NCI-H2227 (cell line): ENCODE measurements at regions not wholly inside any gene's neighbourhood (a gene's known extent, or its start where the extent isn't known, plus 50 kb on each side); places are given as distances from the start of the nearest gene placed in this dataset.

Source experiments
- DNase-seq: peaks from one replicate; lab custom pipeline; 2025; ENCODE audit not compliant: unreplicated experiment; lab: John Stamatoyannopoulos, UW

- DNase-seq, result no peak
These were observed 407.7 kb downstream of the EPM2A start for GRCh38 chr6:145327586-145327985.

- DNase-seq, result no peak
These were observed 406.1 kb downstream of the EPM2A start for GRCh38 chr6:145329257-145329656.

GRCh38 chr6:145331066-145331465, 404.3 kb downstream of the EPM2A start:
- DNase-seq, result no peak

- DNase-seq, result no peak
These were observed 403.3 kb downstream of the EPM2A start for GRCh38 chr6:145332011-145332410.

- no peak for DNase-seq
These were observed 399.2 kb downstream of the EPM2A start for GRCh38 chr6:145336119-145336518.

- no peak for DNase-seq
These were observed 396.2 kb downstream of the EPM2A start for GRCh38 chr6:145339089-145339488.

GRCh38 chr6:145340256-145340655, 395.1 kb downstream of the EPM2A start:
- no peak for DNase-seq

- DNase-seq, result no peak
These were observed 390.2 kb downstream of the EPM2A start for GRCh38 chr6:145345094-145345493.

GRCh38 chr6:145347216-145347615, 388.1 kb downstream of the EPM2A start:
- DNase-seq, result no peak

GRCh38 chr6:145349950-145350510, 385.3 kb downstream of the EPM2A start:
- DNase-seq, result no peak

- DNase-seq, result no peak
These were observed 384.4 kb downstream of the EPM2A start for GRCh38 chr6:145350928-145351327.

GRCh38 chr6:145352382-145353080, 382.8 kb downstream of the EPM2A start:
- no peak for DNase-seq

- no peak for DNase-seq
These were observed 374.5 kb downstream of the EPM2A start for GRCh38 chr6:145360865-145361264.

- no peak for DNase-seq
These were observed 368.2 kb downstream of the EPM2A start for GRCh38 chr6:145367149-145367548.

- no peak for DNase-seq
These were observed 367.2 kb downstream of the EPM2A start for GRCh38 chr6:145368075-145368474.

GRCh38 chr6:145370559-145370958, 364.8 kb downstream of the EPM2A start:
- no peak for DNase-seq

GRCh38 chr6:145372671-145373151, 362.6 kb downstream of the EPM2A start:
- DNase-seq, result no peak

GRCh38 chr6:145373826-145374225, 361.5 kb downstream of the EPM2A start:
- peak; percentile 32 for DNase-seq

GRCh38 chr6:145374570-145374969, 360.8 kb downstream of the EPM2A start:
- no peak for DNase-seq

- no peak for DNase-seq
These were observed 359.8 kb downstream of the EPM2A start for GRCh38 chr6:145375502-145375901.

- DNase-seq, result no peak
These were observed 355.1 kb downstream of the EPM2A start for GRCh38 chr6:145380186-145380585.

GRCh38 chr6:145381941-145382340, 353.4 kb downstream of the EPM2A start:
- DNase-seq, result no peak

GRCh38 chr6:145383428-145383827, 351.9 kb downstream of the EPM2A start:
- DNase-seq, result no peak
